ENCODE measurements at regions not wholly inside any gene's neighbourhood (a gene's known extent, or its start where the extent isn't known, plus 50 kb on each side); places are given as distances from the start of the nearest gene placed in this dataset.

DNA sequence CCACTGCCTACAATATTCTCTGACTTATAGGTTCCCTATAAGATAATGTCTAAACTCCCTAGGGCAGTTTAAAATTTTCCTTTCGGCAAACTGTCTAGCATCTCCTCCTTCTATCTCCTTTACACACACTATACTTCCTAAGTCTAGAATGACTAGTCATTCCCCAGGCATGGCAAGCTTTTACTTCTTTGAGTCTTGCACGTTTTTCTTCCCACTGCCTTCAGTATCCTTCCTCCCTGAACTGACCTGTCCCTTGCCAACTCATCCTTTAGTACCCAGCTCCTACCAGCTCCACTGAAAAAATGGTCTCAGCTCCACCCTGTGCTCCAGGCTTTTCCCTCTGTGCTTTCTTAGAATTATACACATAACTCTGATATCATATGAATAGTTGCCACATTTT is 93.8 kb upstream of the KBTBD8 start:
- no peak for DNase-seq (ENCODE audit: extremely low spot score)
- no peak for TF ChIP-seq L3MBTL2 (conservative IDR thresholded peaks at IDR 0.05)
- TF ChIP-seq SP1 (IDR thresholded peaks at IDR 0.05): no peak
- TF ChIP-seq, protein P1, sequence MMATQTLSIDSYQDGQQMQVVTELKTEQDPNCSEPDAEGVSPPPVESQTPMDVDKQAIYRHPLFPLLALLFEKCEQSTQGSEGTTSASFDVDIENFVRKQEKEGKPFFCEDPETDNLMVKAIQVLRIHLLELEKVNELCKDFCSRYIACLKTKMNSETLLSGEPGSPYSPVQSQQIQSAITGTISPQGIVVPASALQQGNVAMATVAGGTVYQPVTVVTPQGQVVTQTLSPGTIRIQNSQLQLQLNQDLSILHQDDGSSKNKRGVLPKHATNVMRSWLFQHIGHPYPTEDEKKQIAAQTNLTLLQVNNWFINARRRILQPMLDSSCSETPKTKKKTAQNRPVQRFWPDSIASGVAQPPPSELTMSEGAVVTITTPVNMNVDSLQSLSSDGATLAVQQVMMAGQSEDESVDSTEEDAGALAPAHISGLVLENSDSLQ (IDR thresholded peaks at IDR 0.05): no peak
- TF ChIP-seq HDGF (IDR thresholded peaks at IDR 0.05; ENCODE audit: borderline replicate concordance): no peak
- TF ChIP-seq ELF4 (IDR thresholded peaks at IDR 0.05): no peak
- CTCF ChIA-PET: no interaction called here
- POLR2A ChIA-PET: no interaction called here

DNA sequence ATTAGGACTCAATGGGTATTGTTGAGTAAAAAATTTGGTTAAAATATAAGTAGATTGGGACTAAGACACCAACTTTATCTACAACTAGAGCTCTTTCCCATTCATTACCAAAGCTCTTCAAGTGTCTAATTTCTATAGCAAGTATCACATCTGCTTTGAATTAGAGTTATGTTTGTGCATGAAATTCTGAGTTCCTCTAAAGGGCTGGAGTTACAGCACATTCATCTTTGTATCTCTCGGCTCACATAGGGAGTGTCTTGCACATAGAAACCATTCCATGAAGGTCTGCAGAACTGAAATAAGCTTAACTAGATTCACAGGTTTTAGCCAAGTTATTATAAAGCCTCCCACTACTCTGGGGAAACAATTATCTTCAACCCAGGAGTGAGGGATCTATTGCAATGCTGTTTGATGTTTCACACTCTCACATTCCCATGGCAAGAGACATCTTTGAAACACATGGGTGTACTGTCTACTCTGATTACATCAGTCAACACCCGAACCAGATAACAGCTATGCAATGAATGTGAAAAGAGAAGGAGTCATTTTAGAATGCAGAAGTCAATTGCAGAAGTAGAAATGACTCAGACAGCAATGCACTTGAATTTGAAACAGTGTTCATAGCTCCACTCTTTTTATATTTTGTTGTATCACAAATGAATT is 93.1 kb upstream of the KBTBD8 start:
- TF ChIP-seq L3MBTL2 (conservative IDR thresholded peaks at IDR 0.05) (no peak), FOXM1 (IDR thresholded peaks at IDR 0.05; ENCODE audit: borderline replicate concordance) (no peak), SUZ12 (IDR thresholded peaks at IDR 0.05) (no peak), BHLHE40 (IDR thresholded peaks at IDR 0.05; ENCODE audit: borderline replicate concordance) (no peak), CTBP1 (IDR thresholded peaks at IDR 0.05; ENCODE audit: borderline replicate concordance) (no peak), ZNF384 (IDR thresholded peaks at IDR 0.05) (no peak), ELF4 (IDR thresholded peaks at IDR 0.05) (no peak), NFRKB (IDR thresholded peaks at IDR 0.05) (no peak), TARDBP (IDR thresholded peaks at IDR 0.05) (no peak), SP1 (IDR thresholded peaks at IDR 0.05) (no peak), FOXK2 (IDR thresholded peaks at IDR 0.05) (no peak), FOXA1 (IDR thresholded peaks at IDR 0.05) (no peak), LEF1 (IDR thresholded peaks at IDR 0.05; ENCODE audit: borderline replicate concordance) (no peak), HDGF (IDR thresholded peaks at IDR 0.05; ENCODE audit: borderline replicate concordance) (no peak), ARNT (IDR thresholded peaks at IDR 0.05) (no peak)
- TF ChIP-seq, protein P1 (IDR thresholded peaks at IDR 0.05): no peak
- POLR2A ChIA-PET: no interaction called here

DNA sequence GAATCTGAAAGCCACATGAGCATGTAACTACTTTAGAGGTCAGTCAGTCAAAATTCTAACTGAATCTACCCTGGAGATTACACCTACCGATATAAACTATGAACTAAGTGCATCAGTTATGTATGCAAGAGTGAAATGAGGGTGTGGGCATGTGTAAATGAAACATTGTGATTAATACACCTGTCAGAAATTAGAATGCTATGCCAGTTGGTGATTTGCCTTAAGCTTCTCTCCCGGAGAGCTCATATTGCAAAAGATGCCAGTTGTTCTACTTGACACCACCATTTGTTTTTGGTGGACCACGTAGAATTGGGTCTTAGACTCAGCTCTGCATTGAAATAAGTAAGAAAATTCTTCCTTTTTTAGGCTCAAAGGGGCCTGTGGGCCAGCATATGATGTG is 91.0 kb upstream of the KBTBD8 start:
- ChIA-PET POLR2A (no interaction called here), CTCF (no interaction called here)
- TF ChIP-seq LEF1 (IDR thresholded peaks at IDR 0.05; ENCODE audit: borderline replicate concordance) (no peak), L3MBTL2 (conservative IDR thresholded peaks at IDR 0.05) (no peak), ZNF384 (IDR thresholded peaks at IDR 0.05) (no peak), FOXM1 (IDR thresholded peaks at IDR 0.05; ENCODE audit: borderline replicate concordance) (no peak), ELF4 (IDR thresholded peaks at IDR 0.05) (no peak), HDGF (IDR thresholded peaks at IDR 0.05; ENCODE audit: borderline replicate concordance) (no peak), FOXA1 (IDR thresholded peaks at IDR 0.05) (no peak), SP1 (IDR thresholded peaks at IDR 0.05) (no peak), SUZ12 (IDR thresholded peaks at IDR 0.05) (no peak), ARNT (IDR thresholded peaks at IDR 0.05) (no peak), TARDBP (IDR thresholded peaks at IDR 0.05) (no peak), CTBP1 (IDR thresholded peaks at IDR 0.05; ENCODE audit: borderline replicate concordance) (no peak), NFRKB (IDR thresholded peaks at IDR 0.05) (no peak), BHLHE40 (IDR thresholded peaks at IDR 0.05; ENCODE audit: borderline replicate concordance) (no peak), FOXK2 (IDR thresholded peaks at IDR 0.05) (no peak)
- TF ChIP-seq, protein P1 (IDR thresholded peaks at IDR 0.05): no peak
- no peak for DNase-seq (ENCODE audit: extremely low spot score)

More for the DNA sequence above, 93.1 kb upstream of the KBTBD8 start:
- CTCF ChIA-PET: no interaction called here
- no peak for DNase-seq (ENCODE audit: extremely low spot score)

DNA sequence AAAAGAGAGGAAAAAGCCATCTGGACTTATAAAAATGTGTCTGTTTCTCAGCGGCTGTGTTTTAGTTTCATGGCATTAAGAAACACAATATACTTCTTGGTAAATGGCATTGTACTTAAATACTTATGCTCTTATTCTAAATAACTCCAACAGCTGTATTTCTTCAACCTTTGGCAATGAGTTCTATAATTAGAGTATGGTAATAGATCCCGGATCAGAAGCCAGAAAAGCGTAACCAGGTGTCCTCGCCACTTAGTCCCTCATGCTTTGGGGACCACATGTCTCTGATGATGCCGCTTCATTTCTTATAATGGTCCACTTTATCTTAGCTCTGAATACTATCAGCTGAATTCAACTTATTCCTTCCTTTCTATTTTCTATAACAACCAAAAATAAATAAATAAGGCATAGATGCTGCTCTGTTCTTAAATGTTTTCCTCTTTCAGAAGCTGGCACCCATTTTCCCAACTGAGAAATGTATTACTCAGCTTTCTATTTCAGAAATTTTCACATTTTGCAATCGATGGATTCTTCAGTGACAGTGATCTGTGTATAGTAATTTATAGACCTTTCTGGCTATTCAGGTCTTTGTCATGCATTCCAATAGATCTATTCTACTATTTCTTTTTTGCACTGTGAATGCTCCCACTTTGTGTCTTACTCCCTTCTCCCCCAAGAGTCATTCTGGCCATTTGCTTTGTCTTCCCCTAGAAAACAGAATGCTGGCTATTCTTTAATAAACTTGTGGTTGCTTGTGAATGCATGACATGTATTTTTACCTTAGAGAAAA is 87.6 kb upstream of the KBTBD8 start:
- no peak for TF ChIP-seq ZNF384 (IDR thresholded peaks at IDR 0.05)
- TF ChIP-seq ELF4 (IDR thresholded peaks at IDR 0.05): no peak
- no peak for TF ChIP-seq FOXK2 (IDR thresholded peaks at IDR 0.05)
- no peak for TF ChIP-seq ARNT (IDR thresholded peaks at IDR 0.05)
- TF ChIP-seq, protein P1 (IDR thresholded peaks at IDR 0.05): no peak
- no peak for TF ChIP-seq CTBP1 (IDR thresholded peaks at IDR 0.05; ENCODE audit: borderline replicate concordance)
- no peak for TF ChIP-seq SUZ12 (IDR thresholded peaks at IDR 0.05)
- TF ChIP-seq SP1 (IDR thresholded peaks at IDR 0.05): no peak
- TF ChIP-seq NFRKB (IDR thresholded peaks at IDR 0.05): no peak
- TF ChIP-seq LEF1 (IDR thresholded peaks at IDR 0.05; ENCODE audit: borderline replicate concordance): no peak
- no peak for TF ChIP-seq L3MBTL2 (conservative IDR thresholded peaks at IDR 0.05)
- TF ChIP-seq FOXM1 (IDR thresholded peaks at IDR 0.05; ENCODE audit: borderline replicate concordance): no peak
- no peak for TF ChIP-seq TARDBP (IDR thresholded peaks at IDR 0.05)
- TF ChIP-seq HDGF (IDR thresholded peaks at IDR 0.05; ENCODE audit: borderline replicate concordance): no peak
- no peak for TF ChIP-seq FOXA1 (IDR thresholded peaks at IDR 0.05)
- TF ChIP-seq BHLHE40 (IDR thresholded peaks at IDR 0.05; ENCODE audit: borderline replicate concordance): no peak
- CTCF ChIA-PET: no interaction called here
- POLR2A ChIA-PET: no interaction called here
- DNase-seq (ENCODE audit: extremely low spot score): no peak

DNA sequence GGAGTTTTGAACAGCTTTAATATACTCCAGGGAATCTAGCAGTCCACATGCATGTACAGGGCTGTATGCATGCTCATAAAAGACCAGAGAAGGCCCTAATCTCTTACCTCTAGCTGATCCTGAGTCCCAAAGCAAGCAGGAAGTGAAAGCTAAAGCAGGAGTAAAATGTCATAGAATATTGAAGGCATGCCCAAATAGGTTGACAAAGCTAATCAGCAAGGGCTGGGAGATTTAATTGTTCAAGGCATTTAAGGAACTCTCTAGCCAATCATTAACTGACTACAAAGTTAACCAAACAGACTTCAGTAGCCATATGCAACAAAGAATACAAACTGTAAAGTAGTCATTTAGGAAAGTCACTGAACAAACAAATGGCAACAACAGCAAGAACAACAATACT is 85.8 kb upstream of the KBTBD8 start:
- POLR2A ChIA-PET: no interaction called here
- TF ChIP-seq FOXK2 (IDR thresholded peaks at IDR 0.05) (no peak), L3MBTL2 (conservative IDR thresholded peaks at IDR 0.05) (no peak), CTBP1 (IDR thresholded peaks at IDR 0.05; ENCODE audit: borderline replicate concordance) (no peak)

More for the DNA sequence above, 85.8 kb upstream of the KBTBD8 start:
- no peak for DNase-seq (ENCODE audit: extremely low spot score)
- CTCF ChIA-PET: no interaction called here
